K562 (cell line): ENCODE measurements at regions not wholly inside any gene's neighbourhood (a gene's known extent, or its start where the extent isn't known, plus 50 kb on each side); places are given as distances from the start of the nearest gene placed in this dataset.

Experiments used
- ATAC-seq: fragments of 200-7000 bp; cut with Tn5 transposase; 3 replicates; pipeline ENCODE4 v1.9.1; 2020; ENCODE audit warnings: moderate library complexity
- BruUV-seq: library from RNA; stranded (reverse); fragments of 400-500 nt; replicated peaks from 2 replicates; lab custom pipeline; 2021; lab: Mats Ljungman, UMichigan
- CTCF ChIA-PET: fragments of 300-600 bp; formaldehyde crosslinking; extraction: SDS; loops from one replicate; lab custom pipeline; 2021; ENCODE audit warnings: low intra/inter-chr PET ratio; lab: Yijun Ruan, JAX
- POLR2A ChIA-PET: fragments of 300-600, 350-650 bp; sonication (Branson Sonifier 250); formaldehyde crosslinking; extraction: SDS; loops from one replicate; lab custom pipeline; 2021; ENCODE audit warnings: antibody characterized with exemption, inconsistent platforms; lab: Yijun Ruan, JAX
- DNase-seq, 4 experiments: peaks; one replicate each; pipeline versions ENCODE4 v3.0.0 to v3.0.0-alpha.2; 2011 to 2018; ENCODE audit warnings: low spot score in 3 of 4, mixed read lengths in 3 of 4; ENCODE audit errors: extremely low read depth in 1 of 4
- FAIRE-seq: peaks from 2 replicates; lab custom pipeline; 2011; peaks lifted over from hg19 to GRCh38; lab: Jason Lieb, UNC
- H2AFZ ChIP-seq: 2 replicates; pipeline ENCODE4 v1.6.0; 2011; ENCODE audit warnings: low read depth, low read length, control low read depth, inconsistent platforms
- H3K27ac ChIP-seq: fragments of 200-600 bp; 3 replicates; pipeline ENCODE4 v1.8.0; 2011; ENCODE audit warnings: low read depth, mild to moderate bottlenecking, control low read depth, inconsistent platforms, low read length, moderate library complexity, mixed read lengths; ENCODE audit errors: extremely low read depth
- H3K27me3 ChIP-seq, 2 experiments: fragments of 300-600 bp in 1 of 2; 2 replicates in 1 of 2; 3 replicates in 1 of 2; pipeline versions ENCODE4 v1.6.0 to v1.8.0; 2011; ENCODE audit warnings: inconsistent platforms in 2 of 2, low read length in 2 of 2, mild to moderate bottlenecking in 1 of 2, mixed read lengths in 1 of 2, moderate library complexity in 1 of 2; ENCODE audit not compliant: control insufficient read depth in 2 of 2, insufficient read depth in 2 of 2
- H3K36me3 ChIP-seq: fragments of 300-600 bp; 3 replicates; pipeline ENCODE4 v1.8.0; 2011; ENCODE audit warnings: mild to moderate bottlenecking, low read length, inconsistent platforms; ENCODE audit not compliant: control insufficient read depth, insufficient read depth
- H3K4me1 ChIP-seq, 2 experiments: fragments of 200-600 bp in 1 of 2; replicated peaks in 1 of 2; 2 replicates in 1 of 2; 3 replicates in 1 of 2; pipeline versions ENCODE4 v1.5.1 to v1.8.0; 2011; ENCODE audit warnings: inconsistent platforms in 2 of 2, low read length in 2 of 2, mild to moderate bottlenecking in 1 of 2, mixed read lengths in 1 of 2, moderate library complexity in 1 of 2; ENCODE audit not compliant: control insufficient read depth in 2 of 2, insufficient read depth in 2 of 2
- H3K4me2 ChIP-seq: 2 replicates; pipeline ENCODE4 v1.6.1; 2011; ENCODE audit warnings: low read length, control low read depth, inconsistent platforms, mixed read lengths; ENCODE audit not compliant: insufficient read depth
- H3K4me3 ChIP-seq: fragments of 200-600 bp; sonication (generic), shearing (Covaris generic); 2 replicates; pipeline ENCODE4 v1.5.1; 2016; ENCODE audit warnings: control low read depth, inconsistent platforms
- H3K79me2 ChIP-seq: fragments of 200-600 bp; 3 replicates; pipeline ENCODE4 v1.8.0; 2011; ENCODE audit warnings: low read length, inconsistent platforms; ENCODE audit not compliant: control insufficient read depth, insufficient read depth
- H3K9ac ChIP-seq, 2 experiments: 2 replicates each; pipeline versions ENCODE4 v1.6.0 to v1.6.1; 2011; ENCODE audit warnings: low read depth in 2 of 2, low read length in 2 of 2, control low read depth in 1 of 2, inconsistent platforms in 1 of 2, mild to moderate bottlenecking in 1 of 2, mixed read lengths in 1 of 2; ENCODE audit not compliant: insufficient read depth in 1 of 2
- H3K9me1 ChIP-seq: one replicate; pipeline ENCODE4 v1.6.0; 2011; ENCODE audit warnings: inconsistent platforms, mild to moderate bottlenecking, low read length, moderate library complexity; ENCODE audit not compliant: control insufficient read depth, insufficient read depth
- H3K9me3 ChIP-seq: replicated peaks from 2 replicates; pipeline ENCODE4 v1.5.1; 2011; ENCODE audit warnings: low read depth, low read length, inconsistent platforms; ENCODE audit not compliant: control insufficient read depth, insufficient read depth
- H4K20me1 ChIP-seq: replicated peaks from 2 replicates; pipeline ENCODE4 v1.6.1; 2011; ENCODE audit warnings: low read length, inconsistent platforms, mixed read lengths; ENCODE audit not compliant: control insufficient read depth, insufficient read depth
- MTA1 ChIP-seq: fragments of 450-650 bp; IDR thresholded peaks from 2 replicates; pipeline ENCODE4 v1.6.1; 2017; ENCODE audit warnings: borderline replicate concordance
- SAP30 ChIP-seq: fragments of 200-600 bp; sonication (generic); IDR thresholded peaks from 2 replicates; pipeline ENCODE4 v1.6.1; 2012; ENCODE audit warnings: borderline replicate concordance, low read depth, mild to moderate bottlenecking, moderate library complexity, low read length, control low read depth, inconsistent platforms; ENCODE audit not compliant: insufficient read depth, poor library complexity, severe bottlenecking
- ZNF23 ChIP-seq: fragments of 250-450 bp; sonication (Bioruptor Pico); IDR thresholded peaks from 2 replicates; pipeline ENCODE4 v1.4.0; 2020; ENCODE audit warnings: mild to moderate bottlenecking
- WGBS: fragments of 100-300 bp; shearing (Covaris generic); methylation state at CpG from one replicate; pipeline ENCODE4 v1.1.6; 2016; ENCODE audit warnings: low coverage, mixed read lengths; ENCODE audit not compliant: insufficient coverage; ENCODE audit errors: missing lambda C conversion rate; 5-methylcytosine and 5-hydroxymethylcytosine counted together
- in situ Hi-C: fragments of 300-500 bp; cut with MboI; formaldehyde crosslinking; loops from 4 replicates; pipeline ENCODE4 v1.15.0; 2018; ENCODE audit warnings: inconsistent platforms, mixed read lengths
- intact Hi-C: fragments of 100-400 bp; cut with micrococcal nuclease; formaldehyde crosslinking; loops from 2 replicates; pipeline ENCODE4 v1.14.2; 2022
- TF ChIP-seq, protein P1 (sequence below): sonication (generic); formaldehyde crosslinking; IDR thresholded peaks from 2 replicates; pipeline ENCODE4 v1.9.0; 2022; ENCODE audit warnings: mild to moderate bottlenecking, missing genetic modification reagents
- TF ChIP-seq, protein P2 (sequence below): IDR thresholded peaks from 2 replicates; pipeline ENCODE4 v1.6.1; 2012; ENCODE audit warnings: low read depth, low read length, improper control_type of control experiment, borderline replicate concordance
- TF ChIP-seq, protein P3 (sequence below): sonication (generic); formaldehyde crosslinking; IDR thresholded peaks from 2 replicates; pipeline ENCODE4 v1.8.0; 2022; ENCODE audit warnings: missing genetic modification reagents, mild to moderate bottlenecking, borderline replicate concordance
- TF ChIP-seq, protein P4 (sequence below): IDR thresholded peaks from 2 replicates; pipeline ENCODE4 v1.6.1; 2016; ENCODE audit warnings: missing genetic modification characterization, missing compliant biosample characterization

DNA sequence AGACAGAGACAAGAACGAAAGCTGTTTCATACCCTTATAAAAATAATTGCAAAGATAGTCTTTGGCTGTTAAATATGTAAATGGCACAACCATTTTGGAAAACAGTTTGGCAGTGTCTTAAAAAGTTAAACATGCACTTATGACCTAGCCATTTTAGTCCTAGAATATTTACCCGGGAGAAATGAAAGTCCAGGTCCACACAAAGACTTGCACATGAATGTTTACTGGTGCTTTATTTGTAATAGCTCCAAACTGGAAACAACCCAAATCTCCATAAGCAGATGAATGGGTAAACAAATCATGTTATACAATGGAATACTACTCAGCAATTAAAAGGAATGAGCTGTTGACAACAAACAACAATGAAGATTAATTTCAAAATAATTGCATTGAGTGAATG is 380.4 kb downstream of the ETNK1 start:
- no peaks in the 10 kb centered on the region for H3K79me2 ChIP-seq
- H3K9me3 ChIP-seq, result no peaks in the 10 kb centered on the region
- H3K4me3 ChIP-seq, result no peak overlapping the region
- POLR2A ChIA-PET, result no interaction called here
- H3K9ac ChIP-seq, result no peak overlapping the region
- no peak overlapping the region for H3K4me2 ChIP-seq
- H2AFZ ChIP-seq, result no peak overlapping the region
- CTCF ChIA-PET, result no interaction called here
- H3K9me1 ChIP-seq, result no peaks in the 10 kb centered on the region
- H3K36me3 ChIP-seq, result no peaks in the 10 kb centered on the region
- WGBS, result 0% methylated on average over 2 of the region's 2 CpGs
- TF ChIP-seq, protein P1, sequence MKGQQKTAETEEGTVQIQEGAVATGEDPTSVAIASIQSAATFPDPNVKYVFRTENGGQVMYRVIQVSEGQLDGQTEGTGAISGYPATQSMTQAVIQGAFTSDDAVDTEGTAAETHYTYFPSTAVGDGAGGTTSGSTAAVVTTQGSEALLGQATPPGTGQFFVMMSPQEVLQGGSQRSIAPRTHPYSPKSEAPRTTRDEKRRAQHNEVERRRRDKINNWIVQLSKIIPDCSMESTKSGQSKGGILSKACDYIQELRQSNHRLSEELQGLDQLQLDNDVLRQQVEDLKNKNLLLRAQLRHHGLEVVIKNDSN (CRISPR knock-in tag), result no peak
- no peak for TF ChIP-seq MTA1
- FAIRE-seq, result no peak
- no peaks in the 10 kb centered on the region for H3K27me3 ChIP-seq
- no peaks in the 10 kb centered on the region for H3K4me1 ChIP-seq
- no peak overlapping the region for H3K27ac ChIP-seq
- no TSS peak for BruUV-seq
- no peak for ATAC-seq
- H4K20me1 ChIP-seq, result no peaks in the 10 kb centered on the region
- no peak for DNase-seq
- in situ Hi-C loops (no loop called here), intact Hi-C loops (no loop called here)

DNA sequence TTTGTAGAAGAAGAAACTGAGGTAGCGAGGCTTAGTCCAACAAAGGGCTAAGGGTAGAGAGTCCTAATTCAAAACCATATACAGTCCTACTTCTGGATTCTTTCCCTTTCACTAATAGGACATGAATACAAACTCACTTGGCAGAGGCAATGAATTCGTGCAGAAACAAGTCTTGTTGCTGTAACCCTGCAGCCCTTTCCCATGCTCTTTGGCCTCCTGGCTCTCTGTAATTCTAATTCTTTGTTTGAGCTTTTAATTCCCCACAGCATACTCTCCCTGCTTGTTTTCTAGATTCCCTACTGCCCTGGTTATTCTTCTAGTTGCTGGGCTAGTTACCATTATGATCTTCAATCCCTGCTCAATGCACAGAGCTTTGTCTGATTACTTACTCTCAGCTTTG is 381.4 kb downstream of the ETNK1 start:
- H2AFZ ChIP-seq, result no peak overlapping the region
- H3K9me1 ChIP-seq, result no peaks in the 10 kb centered on the region
- ATAC-seq (no peak), FAIRE-seq (no peak), DNase-seq (no peak)
- ChIA-PET POLR2A (no interaction called here), CTCF (no interaction called here)
- BruUV-seq, result no TSS peak
- H4K20me1 ChIP-seq, result no peaks in the 10 kb centered on the region
- H3K4me3 ChIP-seq, result no peak overlapping the region
- no peak overlapping the region for H3K4me2 ChIP-seq
- H3K27me3 ChIP-seq, result no peaks in the 10 kb centered on the region
- in situ Hi-C loops (no loop called here), intact Hi-C loops (no loop called here)
- no peaks in the 10 kb centered on the region for H3K4me1 ChIP-seq
- no peak overlapping the region for H3K27ac ChIP-seq
- H3K9me3 ChIP-seq, result no peaks in the 10 kb centered on the region
- WGBS, result 0% methylated on average over 2 of the region's 2 CpGs
- H3K79me2 ChIP-seq, result no peaks in the 10 kb centered on the region
- H3K36me3 ChIP-seq, result no peaks in the 10 kb centered on the region
- no peak overlapping the region for H3K9ac ChIP-seq
- TF ChIP-seq ZNF23 (CRISPR knock-in tag), result no peak
- TF ChIP-seq, protein P2, sequence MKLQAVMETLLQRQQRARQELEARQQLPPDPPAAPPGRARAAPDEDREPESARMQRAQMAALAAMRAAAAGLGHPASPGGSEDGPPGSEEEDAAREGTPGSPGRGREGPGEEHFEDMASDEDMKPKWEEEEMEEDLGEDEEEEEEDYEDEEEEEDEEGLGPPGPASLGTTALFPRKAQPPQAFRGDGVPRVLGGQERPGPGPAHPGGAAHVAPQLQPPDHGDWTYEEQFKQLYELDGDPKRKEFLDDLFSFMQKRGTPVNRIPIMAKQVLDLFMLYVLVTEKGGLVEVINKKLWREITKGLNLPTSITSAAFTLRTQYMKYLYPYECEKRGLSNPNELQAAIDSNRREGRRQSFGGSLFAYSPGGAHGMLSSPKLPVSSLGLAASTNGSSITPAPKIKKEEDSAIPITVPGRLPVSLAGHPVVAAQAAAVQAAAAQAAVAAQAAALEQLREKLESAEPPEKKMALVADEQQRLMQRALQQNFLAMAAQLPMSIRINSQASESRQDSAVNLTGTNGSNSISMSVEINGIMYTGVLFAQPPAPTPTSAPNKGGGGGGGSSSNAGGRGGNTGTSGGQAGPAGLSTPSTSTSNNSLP, result no peak
- TF ChIP-seq SAP30, result no peak
- TF ChIP-seq, protein P3, sequence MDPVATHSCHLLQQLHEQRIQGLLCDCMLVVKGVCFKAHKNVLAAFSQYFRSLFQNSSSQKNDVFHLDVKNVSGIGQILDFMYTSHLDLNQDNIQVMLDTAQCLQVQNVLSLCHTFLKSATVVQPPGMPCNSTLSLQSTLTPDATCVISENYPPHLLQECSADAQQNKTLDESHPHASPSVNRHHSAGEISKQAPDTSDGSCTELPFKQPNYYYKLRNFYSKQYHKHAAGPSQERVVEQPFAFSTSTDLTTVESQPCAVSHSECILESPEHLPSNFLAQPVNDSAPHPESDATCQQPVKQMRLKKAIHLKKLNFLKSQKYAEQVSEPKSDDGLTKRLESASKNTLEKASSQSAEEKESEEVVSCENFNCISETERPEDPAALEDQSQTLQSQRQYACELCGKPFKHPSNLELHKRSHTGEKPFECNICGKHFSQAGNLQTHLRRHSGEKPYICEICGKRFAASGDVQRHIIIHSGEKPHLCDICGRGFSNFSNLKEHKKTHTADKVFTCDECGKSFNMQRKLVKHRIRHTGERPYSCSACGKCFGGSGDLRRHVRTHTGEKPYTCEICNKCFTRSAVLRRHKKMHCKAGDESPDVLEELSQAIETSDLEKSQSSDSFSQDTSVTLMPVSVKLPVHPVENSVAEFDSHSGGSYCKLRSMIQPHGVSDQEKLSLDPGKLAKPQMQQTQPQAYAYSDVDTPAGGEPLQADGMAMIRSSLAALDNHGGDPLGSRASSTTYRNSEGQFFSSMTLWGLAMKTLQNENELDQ (CRISPR knock-in tag), result no peak
- TF ChIP-seq, protein P4, sequence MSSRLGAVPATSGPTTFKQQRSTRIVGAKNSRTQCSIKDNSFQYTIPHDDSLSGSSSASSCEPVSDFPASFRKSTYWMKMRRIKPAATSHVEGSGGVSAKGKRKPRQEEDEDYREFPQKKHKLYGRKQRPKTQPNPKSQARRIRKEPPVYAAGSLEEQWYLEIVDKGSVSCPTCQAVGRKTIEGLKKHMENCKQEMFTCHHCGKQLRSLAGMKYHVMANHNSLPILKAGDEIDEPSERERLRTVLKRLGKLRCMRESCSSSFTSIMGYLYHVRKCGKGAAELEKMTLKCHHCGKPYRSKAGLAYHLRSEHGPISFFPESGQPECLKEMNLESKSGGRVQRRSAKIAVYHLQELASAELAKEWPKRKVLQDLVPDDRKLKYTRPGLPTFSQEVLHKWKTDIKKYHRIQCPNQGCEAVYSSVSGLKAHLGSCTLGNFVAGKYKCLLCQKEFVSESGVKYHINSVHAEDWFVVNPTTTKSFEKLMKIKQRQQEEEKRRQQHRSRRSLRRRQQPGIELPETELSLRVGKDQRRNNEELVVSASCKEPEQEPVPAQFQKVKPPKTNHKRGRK (tag), result no peak
